Muscle layer of duodenum (tissue), 2 donors: ENCODE measurements at regions not wholly inside any gene's neighbourhood (a gene's known extent, or its start where the extent isn't known, plus 50 kb on each side); places are given as distances from the start of the nearest gene placed in this dataset.

Experiments used
- H3K27ac ChIP-seq: one replicate; pipeline ENCODE4 v1.7.0; 2013; ENCODE audit warnings: mild to moderate bottlenecking, low read length
- H3K27me3 ChIP-seq: one replicate; pipeline ENCODE4 v1.7.0; 2013; ENCODE audit warnings: low read depth, mild to moderate bottlenecking, control low read depth, low read length
- H3K36me3 ChIP-seq, 2 donors: one replicate each; pipeline ENCODE4 v1.7.0; 2013; ENCODE audit warnings: low read length in 2 of 2, control low read depth in 1 of 2, mild to moderate bottlenecking in 1 of 2; ENCODE audit not compliant: insufficient read depth in 2 of 2, control insufficient read depth in 1 of 2
- H3K4me1 ChIP-seq, 2 donors: one replicate each; pipeline ENCODE4 v1.7.0; 2013; ENCODE audit warnings: low read length in 2 of 2, mild to moderate bottlenecking in 2 of 2, control low read depth in 1 of 2, moderate library complexity in 1 of 2; ENCODE audit not compliant: insufficient read depth in 2 of 2, control insufficient read depth in 1 of 2
- H3K4me3 ChIP-seq, 2 donors: one replicate each; pipeline ENCODE4 v1.7.0; 2013; ENCODE audit warnings: low read length in 2 of 2, low read depth in 1 of 2, mild to moderate bottlenecking in 1 of 2
- H3K9me3 ChIP-seq, 2 donors: one replicate each; pipeline ENCODE4 v1.7.0; 2013; ENCODE audit warnings: low read length in 2 of 2, control low read depth in 1 of 2, mild to moderate bottlenecking in 1 of 2; ENCODE audit not compliant: control insufficient read depth in 1 of 2
- donor health status: healthy.

DNA sequence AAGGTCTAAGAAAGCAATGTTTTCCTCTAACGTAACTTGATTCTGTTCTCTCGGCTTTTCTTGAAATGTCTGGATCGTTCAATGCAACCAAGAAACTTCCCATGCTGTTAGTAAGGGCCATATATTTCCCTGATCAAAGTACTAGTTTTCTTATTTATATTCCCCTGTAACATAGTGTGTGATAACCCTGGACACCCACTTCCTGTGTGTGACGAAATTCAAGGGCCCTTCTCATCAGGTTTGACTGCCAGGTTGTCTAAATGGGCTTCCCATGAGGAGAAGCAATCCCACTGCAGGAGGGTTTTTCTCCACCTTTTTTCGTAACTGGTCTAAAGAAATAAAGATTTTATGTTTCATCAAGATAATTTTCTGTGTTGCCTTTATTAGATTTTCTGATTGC, 102.6 kb upstream of the RPS6KA2 start:
- Histone ChIP-seq H3K9me3 (no peaks in the 10 kb centered on the region), H3K4me3 (no peak overlapping the region), H3K4me1 (no peaks in the 10 kb centered on the region), H3K27ac (no peak overlapping the region), H3K27me3 (no peaks in the 10 kb centered on the region), H3K36me3 (no peaks in the 10 kb centered on the region)

GRCh38 chr6:166728884-166729530, 102.0 kb upstream of the RPS6KA2 start:
- Histone ChIP-seq H3K4me3 (no peak overlapping the region), H3K27me3 (no peaks in the 10 kb centered on the region), H3K9me3 (no peaks in the 10 kb centered on the region), H3K4me1 (no peaks in the 10 kb centered on the region), H3K36me3 (no peaks in the 10 kb centered on the region), H3K27ac (no peak overlapping the region)

DNA sequence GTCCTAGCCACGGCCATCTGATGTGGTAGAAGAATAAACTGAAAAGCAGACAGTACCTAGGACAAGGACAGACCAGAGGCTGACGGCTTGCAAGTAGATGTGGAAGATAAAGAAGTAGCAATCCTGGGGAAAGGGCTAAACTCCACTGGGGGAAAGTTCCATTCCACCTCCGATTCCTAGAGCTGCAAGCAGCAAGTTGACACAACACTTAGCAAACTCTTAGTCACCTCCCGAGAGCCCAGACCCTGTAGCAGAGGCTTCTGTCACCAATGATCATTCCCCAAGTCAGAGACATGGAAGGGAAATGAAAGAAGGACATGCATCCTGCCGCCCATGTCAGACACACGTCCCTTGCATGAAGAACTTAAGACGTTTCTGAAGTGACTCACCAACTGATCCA, 99.2 kb upstream of the RPS6KA2 start:
- no peaks in the 10 kb centered on the region for H3K36me3 ChIP-seq
- H3K27me3 ChIP-seq = no peaks in the 10 kb centered on the region
- H3K4me1 ChIP-seq = no peaks in the 10 kb centered on the region
- no peak overlapping the region for H3K27ac ChIP-seq
- no peaks in the 10 kb centered on the region for H3K9me3 ChIP-seq
- H3K4me3 ChIP-seq = no peak overlapping the region

- H3K4me1 ChIP-seq = no peaks in the 10 kb centered on the region
- no peak overlapping the region for H3K27ac ChIP-seq
- H3K4me3 ChIP-seq = no peak overlapping the region
- H3K36me3 ChIP-seq = no peaks in the 10 kb centered on the region
- H3K27me3 ChIP-seq = no peaks in the 10 kb centered on the region
- no peaks in the 10 kb centered on the region for H3K9me3 ChIP-seq
Observed at GRCh38 chr6:166725571-166725970, 98.5 kb upstream of the RPS6KA2 start.

- H3K27ac ChIP-seq = no peak overlapping the region
- no peaks in the 10 kb centered on the region for H3K36me3 ChIP-seq
- H3K9me3 ChIP-seq = no peaks in the 10 kb centered on the region
- no peaks in the 10 kb centered on the region for H3K27me3 ChIP-seq
- no peaks in the 10 kb centered on the region for H3K4me1 ChIP-seq
- H3K4me3 ChIP-seq = no peak overlapping the region
Observed at GRCh38 chr6:166724576-166724975, 97.5 kb upstream of the RPS6KA2 start.

- H3K27me3 ChIP-seq = no peaks in the 10 kb centered on the region
- no peak overlapping the region for H3K27ac ChIP-seq
- H3K4me1 ChIP-seq = no peaks in the 10 kb centered on the region
- no peaks in the 10 kb centered on the region for H3K36me3 ChIP-seq
- H3K9me3 ChIP-seq = no peaks in the 10 kb centered on the region
- no peak overlapping the region for H3K4me3 ChIP-seq
Observed at GRCh38 chr6:166722785-166723184, 95.7 kb upstream of the RPS6KA2 start.

GRCh38 chr6:166721576-166721975, 94.5 kb upstream of the RPS6KA2 start:
- H3K9me3 ChIP-seq = no peaks in the 10 kb centered on the region
- no peak overlapping the region for H3K27ac ChIP-seq
- no peaks in the 10 kb centered on the region for H3K36me3 ChIP-seq
- no peaks in the 10 kb centered on the region for H3K4me1 ChIP-seq
- no peaks in the 10 kb centered on the region for H3K27me3 ChIP-seq
- H3K4me3 ChIP-seq = no peak overlapping the region

- Histone ChIP-seq H3K36me3 (no peaks in the 10 kb centered on the region), H3K27me3 (no peaks in the 10 kb centered on the region), H3K4me1 (no peaks in the 10 kb centered on the region), H3K27ac (no peak overlapping the region), H3K9me3 (no peaks in the 10 kb centered on the region), H3K4me3 (no peak overlapping the region)
Observed at GRCh38 chr6:166720856-166721255, 93.8 kb upstream of the RPS6KA2 start.

DNA sequence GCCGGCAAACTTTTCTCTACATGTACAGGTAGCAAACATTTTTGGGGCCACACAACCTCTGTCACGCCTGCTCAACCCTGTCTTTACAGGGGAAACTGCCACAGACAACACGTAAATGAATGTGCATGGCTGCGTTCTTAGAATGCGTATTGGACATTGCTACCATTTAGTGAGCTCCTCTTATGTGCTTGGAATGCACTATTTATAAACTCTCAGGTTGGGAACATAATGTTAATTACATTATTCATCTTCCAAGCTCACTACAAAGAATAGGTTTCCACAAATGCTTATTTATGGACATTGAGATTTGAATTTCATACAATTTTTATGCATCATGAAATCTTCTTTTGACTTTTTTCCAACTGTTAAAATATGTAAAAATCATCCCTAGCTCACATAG, 92.0 kb upstream of the RPS6KA2 start:
- Histone ChIP-seq H3K27me3 (no peaks in the 10 kb centered on the region), H3K4me1 (no peaks in the 10 kb centered on the region), H3K9me3 (no peaks in the 10 kb centered on the region), H3K4me3 (no peak overlapping the region), H3K36me3 (no peaks in the 10 kb centered on the region), H3K27ac (no peak overlapping the region)

DNA sequence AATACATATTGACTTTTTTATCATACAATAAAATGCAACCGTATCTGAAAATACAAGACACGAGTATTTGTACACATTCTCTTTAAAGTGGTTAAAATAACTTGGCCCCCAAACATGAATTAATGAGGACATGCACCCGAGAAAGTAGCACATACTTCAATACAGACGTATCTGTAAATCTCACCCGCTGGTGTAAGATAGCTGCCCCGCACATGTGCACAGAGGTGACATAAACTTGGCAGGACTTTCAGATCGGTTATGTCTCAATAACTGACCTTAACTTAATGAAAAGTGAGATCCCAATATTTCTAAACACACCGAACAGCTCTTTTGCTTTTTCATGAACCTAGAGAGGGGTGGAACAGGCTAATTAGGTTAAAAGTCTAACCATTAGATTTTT, 91.5 kb upstream of the RPS6KA2 start:
- H3K9me3 ChIP-seq = no peaks in the 10 kb centered on the region
- H3K27me3 ChIP-seq = no peaks in the 10 kb centered on the region
- H3K4me3 ChIP-seq = no peak overlapping the region
- H3K36me3 ChIP-seq = no peaks in the 10 kb centered on the region
- H3K4me1 ChIP-seq = no peaks in the 10 kb centered on the region
- no peak overlapping the region for H3K27ac ChIP-seq

- Histone ChIP-seq H3K27ac (no peak overlapping the region), H3K9me3 (no peaks in the 10 kb centered on the region), H3K36me3 (no peaks in the 10 kb centered on the region), H3K27me3 (no peaks in the 10 kb centered on the region), H3K4me1 (no peaks in the 10 kb centered on the region), H3K4me3 (no peak overlapping the region)
Observed at GRCh38 chr6:166716910-166717617, 90.0 kb upstream of the RPS6KA2 start.

DNA sequence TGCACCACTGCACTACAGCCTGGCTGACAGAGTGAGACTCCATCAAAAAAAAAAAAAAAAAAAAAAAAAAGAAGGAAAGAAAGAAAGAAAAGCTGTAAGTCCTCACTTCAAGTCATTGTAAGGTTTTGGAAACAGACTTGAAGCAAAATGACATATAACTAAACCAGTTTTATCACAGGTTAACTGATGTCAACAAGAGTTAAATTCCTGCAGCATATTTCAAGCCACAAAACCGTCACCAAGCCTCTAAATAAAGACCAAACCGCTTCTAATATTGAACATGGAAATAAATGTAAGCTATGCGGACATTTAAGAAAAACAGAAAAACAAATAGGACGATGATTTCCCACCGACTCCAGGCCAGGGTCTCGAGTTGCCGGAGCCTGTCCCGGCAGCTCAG, 88.9 kb upstream of the RPS6KA2 start:
- Histone ChIP-seq H3K36me3 (no peaks in the 10 kb centered on the region), H3K4me1 (no peaks in the 10 kb centered on the region), H3K4me3 (no peak overlapping the region), H3K9me3 (no peaks in the 10 kb centered on the region), H3K27me3 (no peaks in the 10 kb centered on the region), H3K27ac (no peak overlapping the region)
